ENCODE measurements at regions not wholly inside any gene's neighbourhood (a gene's known extent, or its start where the extent isn't known, plus 50 kb on each side); places are given as distances from the start of the nearest gene placed in this dataset.

GRCh38 chr20:23299673-23300050 is 50.9 kb upstream of the NXT1 start:
- TF ChIP-seq CTCF (IDR thresholded peaks at IDR 0.05; ENCODE audit: low read depth, low read length, missing control alignments), result no peak
- no peak for DNase-seq (ENCODE audit: low read depth)
- no peak overlapping the region for H3K4me3 ChIP-seq (ENCODE audit: low read depth, low read length)
- in situ Hi-C loops (cut with HindIII; ENCODE audit: low sequenced_read_pairs), result no loop called here

GRCh38 chr20:23298926-23299672 is 51.5 kb upstream of the NXT1 start:
- DNase-seq (ENCODE audit: low read depth), result no peak
- in situ Hi-C loops (cut with HindIII; ENCODE audit: low sequenced_read_pairs), result no loop called here

GRCh38 chr20:23298155-23298554 is 52.4 kb upstream of the NXT1 start:
- no peak overlapping the region for H3K4me3 ChIP-seq (ENCODE audit: low read depth, low read length)
- no peak for DNase-seq (ENCODE audit: low read depth)
- in situ Hi-C loops (cut with HindIII; ENCODE audit: low sequenced_read_pairs), result no loop called here
- TF ChIP-seq CTCF (IDR thresholded peaks at IDR 0.05; ENCODE audit: low read depth, low read length, missing control alignments), result no peak

More at GRCh38 chr20:23298926-23299672, 51.5 kb upstream of the NXT1 start:
- no peak for TF ChIP-seq CTCF (IDR thresholded peaks at IDR 0.05; ENCODE audit: low read depth, low read length, missing control alignments)
- no peak overlapping the region for H3K4me3 ChIP-seq (ENCODE audit: low read depth, low read length)

DNA sequence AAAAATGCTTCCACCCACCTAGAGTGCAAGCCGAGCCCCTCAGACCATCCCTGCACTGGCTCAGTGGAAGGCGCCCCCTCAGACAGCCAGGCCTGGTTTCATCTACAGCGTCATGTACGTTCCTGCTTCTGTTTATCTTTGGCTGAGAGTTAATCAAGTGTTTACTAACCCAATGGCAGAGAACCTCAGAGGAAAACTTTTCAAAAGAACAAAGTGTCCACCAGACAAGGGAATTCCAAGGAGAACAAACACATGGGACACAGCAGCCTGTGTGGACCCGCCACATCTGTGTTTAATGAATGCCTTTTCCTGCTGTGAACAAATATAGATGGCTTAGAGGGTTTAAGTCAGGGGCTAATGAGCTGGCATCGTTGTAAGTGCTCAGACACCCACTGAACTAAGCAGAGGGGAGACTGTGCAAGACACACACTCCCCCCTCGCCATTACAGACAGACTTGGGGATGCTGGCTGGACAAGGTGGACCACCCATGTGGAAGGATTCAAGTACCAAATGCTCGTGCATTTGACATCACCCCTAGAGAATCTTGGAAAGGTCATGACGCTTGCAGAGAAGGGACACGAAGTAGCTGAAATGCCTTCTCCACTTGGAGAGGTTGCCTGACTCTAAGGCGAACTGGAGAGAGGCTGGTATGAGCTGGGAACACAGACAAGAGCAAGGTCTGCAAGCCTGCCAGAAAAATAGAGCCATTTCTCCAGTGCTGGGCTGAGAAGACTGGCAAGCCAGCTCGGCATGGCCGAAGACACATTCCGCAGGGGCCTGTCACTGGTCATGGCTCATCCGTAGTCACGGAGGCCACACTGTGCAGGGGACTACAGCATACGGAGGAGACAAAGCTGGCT is 53.5 kb upstream of the NXT1 start:
- H3K4me3 ChIP-seq (ENCODE audit: low read depth, low read length), result no peak overlapping the region
- TF ChIP-seq CTCF (IDR thresholded peaks at IDR 0.05; ENCODE audit: low read depth, low read length, missing control alignments), result no peak

DNA sequence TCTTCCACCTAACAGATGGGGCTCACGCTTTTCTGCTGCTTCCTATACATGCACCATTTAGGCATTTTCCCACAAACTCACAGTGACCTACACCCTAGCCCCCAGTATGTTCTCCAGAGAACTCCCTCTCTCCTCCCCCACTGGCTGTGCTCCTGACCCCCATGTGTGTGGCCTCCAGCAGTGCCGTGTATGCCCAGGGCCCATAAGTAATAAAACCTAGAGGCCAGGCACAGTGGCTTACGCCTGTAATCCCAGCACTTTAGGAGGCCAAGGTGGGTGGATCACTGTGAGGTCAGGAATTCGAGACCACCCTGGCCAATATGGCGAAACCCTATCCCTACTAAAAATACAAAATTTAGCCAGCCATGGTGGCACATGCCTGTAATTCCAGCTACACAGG is 54.7 kb upstream of the NXT1 start:
- no peak for TF ChIP-seq CTCF (IDR thresholded peaks at IDR 0.05; ENCODE audit: low read depth, low read length, missing control alignments)

More for the DNA sequence above, 53.5 kb upstream of the NXT1 start:
- DNase-seq (ENCODE audit: low read depth), result no peak
- in situ Hi-C loops (cut with HindIII; ENCODE audit: low sequenced_read_pairs), result no loop called here

DNA sequence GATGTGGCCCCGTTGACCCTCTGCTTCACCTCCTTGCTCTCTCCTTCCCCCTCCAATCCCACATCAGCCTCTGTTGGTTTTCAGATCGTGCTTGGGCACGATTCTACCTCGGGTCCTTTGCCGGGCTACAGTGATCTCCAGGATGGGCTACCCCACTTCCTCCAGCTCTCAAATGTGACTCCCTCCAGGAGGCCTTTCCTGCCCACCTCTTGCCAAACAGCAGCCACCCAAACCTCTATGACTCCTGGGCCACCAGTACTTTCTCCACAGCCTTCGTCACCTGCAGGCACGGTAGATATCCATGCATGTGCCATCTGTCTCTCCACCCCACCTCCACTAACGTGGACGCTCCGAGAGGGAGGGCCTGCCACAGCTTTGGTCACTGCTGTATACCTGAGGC is 55.9 kb upstream of the NXT1 start:
- no peak for TF ChIP-seq CTCF (IDR thresholded peaks at IDR 0.05; ENCODE audit: low read depth, low read length, missing control alignments)
- in situ Hi-C loops (cut with HindIII; ENCODE audit: low sequenced_read_pairs), result no loop called here
- DNase-seq (ENCODE audit: low read depth), result no peak
- no peak overlapping the region for H3K4me3 ChIP-seq (ENCODE audit: low read depth, low read length)

More for the DNA sequence above, 54.7 kb upstream of the NXT1 start:
- H3K4me3 ChIP-seq (ENCODE audit: low read depth, low read length), result no peak overlapping the region
- in situ Hi-C loops (cut with HindIII; ENCODE audit: low sequenced_read_pairs), result no loop called here
- DNase-seq (ENCODE audit: low read depth), result no peak

Measured in astrocyte of the cerebellum (primary cell).